Muscle of arm (tissue), 1 donor: ENCODE measurements at regions not wholly inside any gene's neighbourhood (a gene's known extent, or its start where the extent isn't known, plus 50 kb on each side); places are given as distances from the start of the nearest gene placed in this dataset.
"Not testable (repeated sequence)": the region's sequence is repeated elsewhere in the genome, so short reads cannot be mapped to it uniquely, and the experiment has no call there.

Source experiments
- DNase-seq: peaks from one replicate; pipeline ENCODE4 v3.0.0-alpha.2; 2013

DNA sequence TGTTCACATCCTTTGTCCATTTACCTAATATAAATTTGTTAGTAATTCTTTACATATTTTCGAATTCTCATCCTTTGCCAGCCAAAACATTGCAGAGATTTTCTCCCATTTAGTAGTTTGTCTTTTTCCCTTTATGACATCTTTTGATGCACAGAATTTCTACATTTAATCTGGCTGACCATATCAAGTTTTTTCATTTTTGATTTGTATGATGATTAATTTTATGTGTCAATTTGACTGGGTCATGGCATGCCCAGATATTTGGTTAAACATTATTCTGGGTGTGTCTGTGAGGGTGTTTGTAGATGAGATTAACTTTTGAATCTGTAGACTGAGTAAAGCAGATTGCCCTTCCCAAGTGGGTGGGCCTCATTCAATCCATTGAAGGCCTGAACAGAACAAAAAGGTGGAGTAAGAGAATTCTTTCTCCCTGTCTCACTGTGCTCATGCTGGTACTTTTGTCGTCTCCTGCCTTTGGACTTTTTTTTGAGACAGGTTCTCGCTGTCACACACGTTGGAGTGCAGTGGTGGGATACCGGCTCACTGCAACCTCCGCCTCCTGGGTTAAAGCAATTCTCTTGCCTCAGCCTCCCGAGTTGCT, 72.1 kb upstream of the EPB41L1 start:
- no peak for DNase-seq

DNA sequence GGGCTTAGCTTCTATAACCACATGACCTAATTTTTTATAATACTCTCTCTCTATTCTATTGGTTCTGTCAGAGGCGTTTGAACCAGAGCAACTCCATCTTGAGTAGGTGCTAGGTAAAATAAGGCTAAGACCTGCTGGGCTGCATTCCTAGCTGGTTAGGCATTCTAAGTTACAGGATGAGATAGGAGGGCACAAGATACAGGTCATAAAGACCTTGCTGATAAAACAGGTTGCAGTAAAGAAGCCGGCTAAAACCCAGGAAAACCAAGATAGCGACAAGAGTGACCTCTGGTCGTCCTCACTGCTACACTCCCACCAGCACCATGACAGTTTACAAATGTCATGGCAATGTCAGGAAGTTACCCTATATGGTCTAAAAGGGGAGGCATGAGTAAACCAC, 71.3 kb upstream of the EPB41L1 start:
- DNase-seq = not testable (repeated sequence)

DNA sequence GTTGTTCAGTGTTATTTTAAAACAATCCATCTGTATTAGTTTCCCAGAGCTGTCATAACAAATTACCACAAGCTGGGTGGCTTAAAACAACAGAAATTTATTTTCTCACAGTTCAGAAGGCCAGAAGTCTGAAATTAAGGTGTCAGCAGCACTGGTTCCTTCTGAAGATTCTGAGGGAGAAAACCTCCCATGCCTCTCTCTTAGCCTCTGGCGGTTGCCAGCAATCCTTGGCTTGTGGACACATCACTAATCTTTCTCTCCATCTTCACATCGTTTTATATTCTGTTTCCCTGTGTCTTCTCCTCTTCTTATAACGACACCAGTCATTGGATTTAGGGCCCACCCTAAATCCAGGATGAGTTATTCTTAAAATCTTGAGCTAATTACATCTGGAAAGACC, 70.2 kb upstream of the EPB41L1 start:
- no peak for DNase-seq

DNA sequence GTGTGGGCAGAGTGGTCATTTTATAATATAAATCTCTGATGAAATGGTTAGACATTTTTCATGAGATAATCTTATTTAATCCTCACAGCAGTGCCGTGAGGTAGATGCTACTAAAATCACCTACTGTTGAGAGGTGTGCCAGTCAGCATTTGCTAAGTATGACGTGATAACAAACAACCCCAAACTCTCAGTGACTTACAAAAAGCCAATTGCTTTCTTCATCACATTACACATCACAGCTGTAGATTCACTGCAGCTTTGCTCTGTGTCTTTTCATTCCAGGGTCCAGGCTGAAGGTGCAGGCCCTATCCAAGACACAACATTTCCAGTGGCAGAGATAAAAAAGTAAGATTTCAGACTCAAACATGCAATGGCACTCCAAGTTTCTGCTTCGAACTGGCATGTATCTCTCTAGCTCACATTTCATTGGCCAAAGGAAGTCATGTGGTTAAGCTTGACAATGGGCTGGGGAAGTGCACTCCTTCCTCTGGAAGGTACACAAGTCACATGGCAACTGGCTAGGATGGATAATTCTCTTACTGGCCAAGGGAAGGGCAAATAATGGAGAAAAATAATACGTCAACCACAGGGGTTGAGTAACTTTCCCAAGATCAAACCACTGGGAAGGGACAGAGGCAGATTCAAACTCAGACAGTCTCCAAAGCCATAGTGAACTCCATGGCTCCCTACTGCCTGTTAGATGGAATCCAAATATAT, 69.5 kb upstream of the EPB41L1 start:
- DNase-seq = no peak

DNA sequence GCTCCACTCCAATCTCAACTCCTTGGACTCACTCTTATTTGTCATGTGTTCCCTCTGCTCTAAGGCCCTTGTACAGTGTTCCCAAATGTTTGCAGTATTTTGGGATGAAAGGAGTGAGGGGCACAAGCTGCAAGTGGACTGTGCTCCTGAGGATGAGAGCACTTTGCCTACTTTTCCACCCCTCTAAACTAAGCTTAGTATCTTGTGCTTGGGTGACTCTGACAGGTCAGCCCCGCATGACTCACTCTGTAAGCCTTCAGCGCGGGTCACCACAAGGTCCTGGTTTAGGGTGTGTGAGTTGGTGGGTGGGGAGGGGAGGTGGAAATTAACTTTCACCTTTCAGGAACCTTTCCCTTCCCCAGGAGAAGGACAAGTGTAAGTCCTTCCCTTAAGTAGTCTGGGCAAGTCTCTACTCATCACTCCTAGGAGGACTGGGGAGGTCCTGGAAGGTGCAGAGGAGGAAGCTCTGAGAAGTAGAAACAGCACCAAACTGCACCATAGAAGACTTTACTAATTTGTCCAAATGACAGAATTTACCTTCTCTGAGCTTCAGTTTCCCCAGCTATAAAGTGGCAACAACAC, 68.8 kb upstream of the EPB41L1 start:
- DNase-seq = no peak

DNA sequence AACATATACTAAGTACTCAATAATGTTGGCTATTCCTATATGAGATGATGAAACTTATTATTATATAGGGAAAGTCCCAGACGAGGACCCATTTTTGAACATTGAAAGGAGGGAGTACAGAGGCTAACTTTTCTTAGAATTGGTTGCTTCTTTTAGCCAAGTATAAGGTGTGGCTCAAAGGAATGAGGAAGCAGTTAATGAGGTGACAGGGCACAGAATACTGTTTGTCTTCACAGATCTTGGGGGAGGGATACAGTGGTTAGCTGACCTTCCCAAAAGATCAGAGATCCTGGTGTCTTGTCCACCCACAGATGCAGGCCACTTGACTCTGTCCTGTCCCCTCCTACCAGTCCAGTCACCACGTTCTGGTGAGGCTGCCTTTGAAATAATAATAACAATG, 67.8 kb upstream of the EPB41L1 start:
- no peak for DNase-seq

DNA sequence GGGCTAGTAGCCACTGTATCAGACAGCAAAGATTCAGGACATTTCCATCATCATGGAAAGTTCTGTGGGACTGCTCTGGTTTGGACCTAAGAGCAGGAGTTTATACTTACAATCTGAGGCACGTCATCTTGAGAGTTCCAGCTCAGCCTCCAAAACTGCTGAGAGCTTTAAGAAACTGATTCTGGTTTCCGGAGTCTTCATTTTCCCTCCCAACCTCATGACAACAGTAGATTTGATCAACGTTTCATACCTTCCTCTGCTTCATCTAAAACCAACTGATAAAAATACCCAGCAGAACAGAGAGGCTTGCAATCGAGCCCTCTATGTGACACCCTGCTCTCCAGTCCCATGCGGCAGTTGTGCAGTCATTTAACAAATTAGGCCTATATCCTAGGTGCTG, 64.3 kb upstream of the EPB41L1 start:
- no peak for DNase-seq

DNA sequence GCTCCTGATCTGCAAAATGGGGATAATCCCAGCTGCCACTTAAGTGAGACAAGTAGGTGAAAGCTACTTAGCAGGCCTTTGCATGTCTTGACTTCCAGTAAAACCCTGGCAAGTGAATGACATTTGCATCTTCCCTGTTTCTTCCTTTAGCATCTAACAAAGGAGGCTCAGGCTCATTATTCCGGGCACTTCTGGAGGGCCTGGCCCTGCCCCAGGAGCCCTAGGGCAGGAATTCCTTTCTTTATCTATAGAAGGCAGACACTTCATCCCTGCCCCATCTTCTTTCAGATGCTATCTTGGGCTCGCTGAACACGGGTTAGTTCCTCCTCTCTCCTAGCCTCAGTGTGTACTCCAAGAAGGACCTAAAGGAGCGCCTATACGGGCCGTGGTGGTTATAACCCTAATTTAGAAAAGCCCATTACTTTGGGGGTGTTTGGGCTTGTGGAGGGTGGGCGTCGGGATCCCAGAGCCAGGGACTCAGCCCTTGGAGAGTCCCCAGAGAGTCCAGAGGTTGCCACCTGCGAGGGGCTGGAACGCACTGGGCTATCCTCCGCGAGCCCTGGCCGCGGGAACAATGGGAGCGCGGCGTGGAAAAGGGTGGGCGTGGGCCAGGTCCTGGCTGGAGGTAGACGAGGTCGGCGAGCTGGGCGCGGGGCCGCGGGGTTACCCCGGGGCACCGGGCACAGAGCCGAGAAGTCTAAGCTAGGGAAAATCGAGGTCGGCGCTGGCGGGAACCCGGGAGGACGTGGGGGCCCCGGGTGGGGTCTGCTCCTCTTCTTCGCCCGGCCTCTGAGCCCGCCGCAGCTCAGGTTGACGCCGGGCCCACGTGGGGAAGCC, 62.8 kb upstream of the EPB41L1 start:
- DNase-seq = no peak

DNA sequence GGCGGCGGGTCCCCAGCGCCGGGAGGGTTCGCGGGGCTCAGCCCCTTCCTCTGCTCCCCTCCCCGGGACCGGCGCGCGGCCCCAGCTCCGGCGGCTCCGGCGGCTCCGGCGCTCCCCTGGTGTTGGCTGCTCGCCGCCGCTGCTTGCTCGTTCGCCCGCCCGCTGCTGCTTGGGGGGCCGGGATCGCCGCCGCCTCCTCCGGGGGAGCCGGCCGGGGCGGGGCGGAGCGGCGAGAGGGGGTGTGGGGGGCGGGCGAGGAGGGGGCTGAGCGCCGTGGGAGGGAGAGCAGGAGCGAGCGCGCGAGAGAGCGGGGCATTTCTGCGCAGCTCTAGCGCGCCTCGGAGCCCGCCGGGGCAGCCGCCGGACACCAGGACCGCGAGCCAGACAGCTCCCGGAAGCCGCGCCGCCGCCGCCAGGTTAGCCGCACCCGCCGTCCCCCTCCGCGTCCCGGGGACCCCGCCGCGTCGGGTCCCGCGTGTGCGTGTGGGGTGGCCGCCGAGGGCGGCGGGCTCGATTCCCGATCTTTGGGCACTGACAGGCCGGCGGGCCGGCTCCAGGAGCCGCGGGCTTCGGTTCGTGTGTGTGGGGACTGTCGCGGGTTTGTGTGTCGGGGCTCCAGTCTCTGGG, 62.0 kb upstream of the EPB41L1 start:
- DNase-seq = no peak

DNA sequence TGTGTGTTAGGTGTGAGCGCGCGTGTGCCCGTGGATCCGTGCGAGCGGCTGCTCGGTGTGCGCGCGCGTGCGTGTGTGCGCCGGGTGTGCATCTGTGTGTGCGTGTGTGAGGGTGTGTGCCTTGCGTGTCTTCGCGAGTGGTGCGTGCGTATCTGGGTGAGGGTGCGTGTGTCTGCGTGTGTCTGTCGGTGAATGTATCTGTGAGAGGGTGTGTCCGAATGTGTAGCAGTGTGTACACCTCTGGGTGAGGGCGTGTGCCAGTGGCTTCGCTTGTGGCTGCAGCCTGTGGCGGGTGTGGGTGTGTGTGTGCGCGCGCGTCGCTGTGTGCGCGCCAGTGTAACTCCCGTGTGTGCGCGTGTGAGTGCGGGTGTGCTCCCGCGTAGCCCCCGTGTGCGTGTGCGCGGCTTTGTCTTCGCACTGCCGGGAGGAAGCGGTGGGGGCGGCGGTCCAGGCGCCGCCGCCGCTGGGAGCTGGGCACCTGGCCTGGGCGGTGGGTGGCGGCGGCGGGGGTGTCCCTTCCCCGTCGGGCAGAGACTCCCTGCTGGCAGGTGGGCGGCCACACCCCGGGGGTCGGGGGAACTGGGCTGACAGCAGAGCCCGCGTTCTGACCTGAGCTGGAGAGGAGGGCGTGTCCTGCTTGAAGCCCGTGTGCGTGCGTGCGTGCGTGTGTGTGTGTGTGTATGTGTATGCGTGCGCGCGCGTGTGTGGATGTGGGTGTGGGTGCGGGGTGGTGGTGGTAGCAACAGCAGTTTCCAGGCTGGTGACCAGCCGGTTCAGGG, 61.3 kb upstream of the EPB41L1 start:
- no peak for DNase-seq

DNA sequence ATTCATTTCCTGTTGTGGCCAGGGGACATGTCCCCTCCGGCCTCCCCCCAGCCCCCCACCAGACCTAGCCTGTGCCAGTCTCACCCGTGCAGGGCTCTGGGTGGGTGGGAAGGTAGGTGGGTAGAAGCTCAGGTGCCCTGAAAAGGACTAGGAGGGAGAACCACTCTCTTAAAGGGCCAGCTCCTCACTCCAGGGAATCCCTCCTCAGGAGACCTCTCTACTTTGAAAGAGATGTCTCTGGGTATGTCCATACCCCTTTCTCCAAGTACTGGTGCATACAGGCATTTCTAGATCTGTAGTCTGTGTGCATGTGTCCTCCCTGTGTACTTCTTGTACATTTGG, 60.8 kb upstream of the EPB41L1 start:
- no peak for DNase-seq

DNA sequence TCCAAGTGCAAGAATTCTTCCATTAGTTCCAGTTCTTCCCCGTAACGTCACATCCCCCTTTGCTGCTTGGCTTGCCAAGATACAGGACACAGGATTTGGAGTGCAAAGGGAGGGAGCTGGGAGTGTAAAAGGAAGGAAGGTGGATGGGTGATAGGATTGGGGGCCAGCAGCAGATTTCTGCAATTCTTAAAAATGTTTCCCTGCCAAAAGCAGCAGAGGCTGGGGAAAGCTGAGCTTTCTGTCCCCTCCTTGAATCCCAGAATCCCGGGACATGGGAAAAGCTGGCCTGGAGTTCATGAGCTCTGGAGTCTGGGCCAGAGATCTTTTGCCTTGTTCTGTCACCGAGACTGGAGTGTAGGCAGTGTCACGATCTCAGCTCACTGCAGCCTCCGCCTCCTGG, 60.0 kb upstream of the EPB41L1 start:
- DNase-seq = peak; percentile 67

DNA sequence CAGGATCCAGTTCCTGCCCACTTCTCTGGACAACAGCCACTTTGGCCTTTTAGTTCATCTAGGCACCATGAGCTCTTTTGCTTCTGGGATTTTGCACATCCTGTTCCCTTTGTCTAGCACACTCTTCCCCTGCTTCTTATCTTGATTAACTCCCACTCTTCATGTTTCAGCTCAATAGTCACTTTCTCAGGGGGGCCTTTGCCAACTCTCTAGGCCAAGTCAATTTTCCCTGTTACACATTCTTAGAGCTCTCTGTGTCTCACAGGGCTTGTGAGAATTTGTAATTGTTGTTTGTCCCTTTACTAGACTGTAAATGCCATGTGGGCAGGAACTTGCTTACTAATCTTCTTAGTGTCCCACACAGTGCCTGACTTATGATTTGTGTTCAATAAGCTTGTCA, 58.1 kb upstream of the EPB41L1 start:
- no peak for DNase-seq

DNA sequence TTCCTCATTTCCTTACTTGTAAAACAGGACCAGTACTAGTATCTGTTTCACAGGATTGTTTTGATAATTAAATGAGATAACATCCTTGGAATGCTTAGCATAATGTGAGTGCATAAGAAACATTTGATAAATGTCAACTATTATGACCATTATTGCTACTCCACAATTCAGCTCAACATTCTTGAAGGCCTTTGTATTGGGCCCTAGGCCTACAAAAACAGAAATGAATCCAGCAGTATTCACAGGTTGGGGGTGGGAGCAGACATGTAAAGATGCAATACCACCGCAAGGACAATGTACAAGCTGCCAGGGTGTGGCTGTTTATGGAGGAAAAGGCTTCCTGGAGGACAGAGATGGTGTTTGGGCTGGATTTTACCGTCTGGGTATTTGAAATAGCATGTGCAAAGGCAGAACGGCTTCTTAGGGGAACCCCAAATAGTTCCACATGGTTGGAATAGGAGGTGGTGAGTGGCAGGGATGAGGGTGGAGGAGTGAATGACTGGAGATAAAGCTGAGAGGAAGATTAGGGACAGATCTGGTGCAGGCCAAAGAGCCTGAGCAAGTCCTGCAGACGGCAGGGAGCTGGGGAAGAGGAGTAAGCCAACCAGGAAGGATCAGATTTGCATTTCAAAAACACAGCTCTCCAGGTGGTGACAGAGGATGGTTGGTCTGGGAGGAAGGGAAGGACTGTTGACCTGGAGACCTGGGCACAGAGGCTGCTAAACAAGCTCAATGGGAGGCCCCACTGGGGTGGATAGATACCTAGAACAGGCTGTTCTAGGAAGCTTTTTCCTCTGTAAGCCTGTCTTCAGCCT, 57.0 kb upstream of the EPB41L1 start:
- no peak for DNase-seq

DNA sequence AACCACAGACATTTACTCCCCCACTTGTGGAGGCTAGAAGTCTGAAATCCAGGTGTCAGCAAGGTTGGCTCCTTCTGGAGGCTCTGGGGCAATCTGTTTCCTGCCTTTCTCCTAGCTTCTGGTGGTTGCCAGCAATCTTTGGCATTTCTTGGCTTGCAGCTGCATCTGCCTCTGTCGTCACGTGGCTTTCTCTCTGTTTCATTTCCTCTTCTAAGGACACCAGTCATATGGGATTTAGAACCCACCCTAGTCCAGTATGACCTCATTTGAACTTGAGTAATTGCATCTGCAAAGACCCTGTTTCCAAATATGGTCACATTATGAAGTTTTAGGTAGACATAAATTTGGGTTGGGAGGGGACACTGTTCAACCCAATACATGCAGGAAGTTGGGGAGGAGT, 56.2 kb upstream of the EPB41L1 start:
- no peak for DNase-seq

DNA sequence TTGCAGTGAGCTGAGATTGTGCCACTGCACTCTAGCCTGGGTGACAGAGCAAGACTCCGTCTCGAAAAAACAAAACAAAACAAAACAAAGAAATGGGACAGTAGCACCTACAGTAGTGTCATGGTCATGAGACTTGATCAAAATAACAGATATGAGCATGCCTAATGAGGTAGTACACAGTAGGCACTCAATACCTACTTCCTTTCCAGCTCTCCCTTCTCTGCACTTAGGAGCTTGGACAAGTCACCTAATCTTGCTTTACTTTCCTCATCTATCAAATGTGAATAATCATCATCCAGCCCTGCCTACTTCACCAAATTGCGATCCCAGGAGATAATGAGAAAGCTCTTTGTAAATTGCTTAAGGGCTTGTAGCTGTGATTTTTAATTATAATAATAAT, 55.4 kb upstream of the EPB41L1 start:
- no peak for DNase-seq

DNA sequence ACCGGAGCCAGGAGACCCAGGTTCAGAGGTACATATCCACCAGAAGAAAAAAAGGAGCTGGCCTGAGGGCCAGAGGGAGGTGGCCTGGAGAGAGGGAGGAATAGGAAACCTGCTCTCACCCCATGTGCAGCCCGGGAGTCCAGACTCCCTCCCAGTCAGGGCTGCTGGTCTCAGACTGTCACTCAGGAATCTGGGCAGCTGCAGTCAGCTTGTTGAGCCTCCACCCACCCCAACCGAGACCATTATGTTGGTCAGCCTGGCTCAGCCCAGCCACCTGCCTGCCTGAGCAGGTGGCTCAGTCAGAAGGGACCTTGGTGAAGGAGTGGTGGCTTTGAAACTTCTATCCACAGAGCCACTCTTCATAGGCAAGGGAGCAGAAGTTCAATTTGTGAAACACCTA, 53.3 kb upstream of the EPB41L1 start:
- no peak for DNase-seq

DNA sequence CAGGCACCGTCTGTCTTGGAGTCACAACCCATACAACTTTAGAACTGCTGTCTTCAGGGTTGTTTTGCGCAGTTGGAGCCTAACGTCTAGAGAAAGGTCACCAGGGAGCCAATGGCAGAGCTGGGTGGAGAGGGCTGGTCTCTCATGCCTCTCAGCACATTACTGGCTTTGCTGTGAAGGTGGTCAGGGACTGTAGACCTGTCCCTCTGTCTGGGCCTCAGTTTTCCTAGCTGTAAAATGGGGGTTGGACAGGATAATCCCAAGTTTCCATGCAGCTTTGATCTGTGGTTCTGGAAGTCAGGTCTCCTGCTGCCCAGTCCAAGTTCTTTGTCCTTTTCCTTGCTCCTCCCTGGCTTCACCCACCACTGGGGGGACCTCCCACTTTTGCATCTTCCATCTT, 52.2 kb upstream of the EPB41L1 start:
- DNase-seq = no peak

DNA sequence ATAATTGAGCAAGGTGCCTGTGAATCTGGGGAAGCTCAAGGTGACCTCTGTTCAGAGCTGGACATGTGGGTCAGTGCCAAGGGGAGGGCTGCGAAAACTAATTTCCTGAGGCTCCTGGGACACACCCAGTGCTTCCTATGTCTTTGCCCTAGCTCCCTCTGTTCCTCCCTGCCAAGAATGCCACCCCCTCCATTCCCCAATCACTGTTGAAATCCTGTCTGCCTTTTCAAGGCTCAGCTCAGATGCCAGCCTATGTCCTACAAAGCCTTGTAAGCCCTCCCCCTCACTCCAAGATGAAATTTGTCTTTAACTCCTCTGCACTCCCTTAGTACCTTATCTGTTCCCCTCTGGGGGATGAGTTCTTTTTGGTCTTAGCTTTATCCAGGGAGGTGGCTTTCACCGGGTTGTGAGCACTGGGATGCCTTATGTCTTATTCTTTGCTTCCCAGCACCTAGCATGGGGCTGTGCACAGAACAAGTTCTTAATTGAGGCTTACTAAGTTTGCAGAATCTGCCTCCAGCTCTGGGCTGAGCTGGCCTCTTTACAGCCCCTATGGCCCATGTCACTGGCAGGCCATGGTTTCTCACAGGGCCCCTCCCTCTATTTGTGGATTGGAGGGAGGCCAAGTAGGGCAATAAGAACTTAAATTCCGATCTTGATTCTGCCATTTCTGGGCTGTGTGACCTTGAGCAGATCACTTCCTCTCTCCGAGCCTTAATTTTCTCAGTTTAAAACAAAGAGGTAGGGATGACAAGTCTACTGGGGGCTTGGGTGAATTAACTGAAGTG, 51.5 kb upstream of the EPB41L1 start:
- DNase-seq = no peak

DNA sequence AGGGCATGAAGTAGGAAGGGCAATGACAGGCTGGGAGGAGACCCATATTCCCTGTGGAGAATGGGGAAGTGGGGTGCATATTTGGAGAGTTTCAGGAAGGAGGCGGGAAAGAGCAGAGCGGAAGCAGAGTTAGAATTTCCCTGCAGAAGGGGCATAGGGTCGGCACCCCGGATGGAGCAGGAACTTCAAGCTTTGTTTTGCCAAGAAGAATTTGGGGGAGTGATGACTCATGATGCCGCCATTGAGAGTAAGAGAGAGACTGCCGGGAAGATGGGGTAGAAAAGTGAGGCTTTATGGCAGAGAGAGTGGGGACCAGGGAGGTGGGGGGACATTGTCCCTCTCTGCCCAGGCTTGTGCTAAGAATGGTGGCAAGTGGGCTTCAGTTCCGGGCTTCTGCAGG, 50.3 kb upstream of the EPB41L1 start:
- no peak for DNase-seq
